ENCODE measurements at regions not wholly inside any gene's neighbourhood (a gene's known extent, or its start where the extent isn't known, plus 50 kb on each side); places are given as distances from the start of the nearest gene placed in this dataset.
A peak's percentile ranks its signal among the peaks of the same experiment; 100 is the strongest.

- DNase-seq (ENCODE audit: low spot score): no peak
Measured at GRCh38 chr2:12083713-12084419, 337.4 kb downstream of the LPIN1 start.

GRCh38 chr2:12087175-12087574 is 340.7 kb downstream of the LPIN1 start:
- no peak for DNase-seq (ENCODE audit: low spot score)

DNA sequence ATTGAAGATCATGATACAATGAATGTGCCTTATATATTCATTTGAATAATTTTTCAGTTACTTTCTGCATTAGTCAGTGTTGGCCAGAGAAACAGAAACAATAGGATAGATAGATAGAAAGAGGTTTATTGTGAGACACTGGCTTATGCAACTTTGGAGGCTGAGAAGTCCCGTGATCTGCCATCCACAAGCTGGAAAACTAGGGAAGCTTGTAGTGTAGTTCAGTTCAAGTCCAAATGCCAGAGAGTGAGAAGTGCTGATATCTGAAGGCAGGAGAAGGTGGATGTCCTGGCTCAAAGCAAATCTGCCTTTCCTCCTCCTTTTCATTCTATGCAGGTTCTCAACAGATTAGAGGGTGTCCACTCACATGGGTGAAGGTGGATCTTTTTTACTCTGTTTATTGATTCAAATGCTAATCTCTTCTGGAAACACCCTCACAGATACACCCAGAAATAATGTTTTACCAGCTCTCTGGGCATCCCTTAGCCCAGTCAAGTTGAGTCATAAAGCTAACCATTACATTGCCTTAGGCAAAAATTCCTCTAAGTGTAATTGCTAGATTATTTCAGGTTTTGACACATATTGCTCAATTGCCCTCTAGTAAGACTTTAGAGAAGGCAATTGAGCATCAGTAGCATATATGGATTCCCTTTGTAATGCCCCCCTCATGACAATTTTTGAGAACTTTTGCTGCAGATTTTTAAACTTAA is 341.4 kb downstream of the LPIN1 start:
- DNase-seq (ENCODE audit: low spot score): no peak

GRCh38 chr2:12089001-12089400 is 342.6 kb downstream of the LPIN1 start:
- no peak for DNase-seq (ENCODE audit: low spot score)

DNA sequence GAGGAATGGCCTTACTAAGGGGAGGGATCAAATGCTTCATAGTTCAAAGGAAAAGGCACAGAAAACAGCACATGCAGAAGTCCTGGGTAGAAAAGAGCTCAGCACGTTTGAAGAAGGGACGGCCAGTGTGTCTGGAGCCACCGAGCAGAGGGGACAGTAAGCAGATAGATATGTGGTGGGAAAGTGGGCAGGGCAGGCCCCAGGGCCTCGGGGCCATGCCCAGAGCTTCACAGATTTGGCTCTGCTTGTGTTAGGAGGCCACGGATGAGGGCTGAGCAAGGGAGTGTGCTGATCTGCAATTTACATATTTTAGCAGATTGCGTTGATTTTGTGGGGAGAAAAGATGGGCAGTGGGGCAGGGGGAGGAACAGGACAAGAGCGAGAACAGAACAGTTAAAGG is 343.1 kb downstream of the LPIN1 start:
- no peak for DNase-seq (ENCODE audit: low spot score)

DNA sequence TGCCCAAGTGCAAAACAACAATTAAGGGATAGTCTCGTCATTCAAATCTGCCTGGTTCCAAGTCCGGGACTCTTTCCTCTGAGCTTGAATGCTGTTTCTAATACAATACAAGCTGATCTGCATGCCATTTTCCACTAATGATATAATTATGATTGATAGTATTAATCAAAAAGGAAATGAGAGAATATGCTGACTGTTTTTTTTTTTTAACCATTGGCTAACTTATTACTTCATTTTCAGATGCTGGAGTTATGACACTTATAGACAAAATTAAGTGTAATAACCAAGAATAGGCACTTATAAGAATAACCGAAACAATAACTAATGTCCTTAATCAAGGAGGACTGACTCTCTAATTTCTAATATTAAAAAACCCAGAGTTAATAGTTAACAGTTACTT is 343.6 kb downstream of the LPIN1 start:
- no peak for DNase-seq (ENCODE audit: low spot score)

- no peak for DNase-seq (ENCODE audit: low spot score)
Measured at GRCh38 chr2:12090590-12090989, 344.2 kb downstream of the LPIN1 start.

- no peak for DNase-seq (ENCODE audit: low spot score)
Measured at GRCh38 chr2:12091201-12091806, 344.9 kb downstream of the LPIN1 start.

DNA sequence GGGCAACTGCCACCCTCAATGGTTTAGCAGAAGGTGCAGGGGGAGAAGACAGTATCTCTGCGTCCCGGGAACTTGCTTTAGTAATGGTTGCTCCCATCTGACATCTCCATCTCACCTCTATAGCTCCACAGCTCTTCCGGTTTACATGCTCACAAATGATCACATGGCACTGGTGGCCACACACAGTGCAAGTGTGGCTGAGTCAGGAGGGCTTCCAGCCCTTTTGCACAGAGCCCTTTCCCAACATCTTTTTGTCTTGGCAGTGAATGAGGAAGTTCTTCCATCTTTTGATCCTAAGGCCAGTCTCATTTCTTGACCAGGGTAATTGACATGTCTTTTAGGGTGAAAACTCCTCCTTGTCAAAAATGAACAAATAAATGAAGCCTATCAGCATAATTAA is 347.7 kb downstream of the LPIN1 start:
- no peak for DNase-seq (ENCODE audit: low spot score)

DNA sequence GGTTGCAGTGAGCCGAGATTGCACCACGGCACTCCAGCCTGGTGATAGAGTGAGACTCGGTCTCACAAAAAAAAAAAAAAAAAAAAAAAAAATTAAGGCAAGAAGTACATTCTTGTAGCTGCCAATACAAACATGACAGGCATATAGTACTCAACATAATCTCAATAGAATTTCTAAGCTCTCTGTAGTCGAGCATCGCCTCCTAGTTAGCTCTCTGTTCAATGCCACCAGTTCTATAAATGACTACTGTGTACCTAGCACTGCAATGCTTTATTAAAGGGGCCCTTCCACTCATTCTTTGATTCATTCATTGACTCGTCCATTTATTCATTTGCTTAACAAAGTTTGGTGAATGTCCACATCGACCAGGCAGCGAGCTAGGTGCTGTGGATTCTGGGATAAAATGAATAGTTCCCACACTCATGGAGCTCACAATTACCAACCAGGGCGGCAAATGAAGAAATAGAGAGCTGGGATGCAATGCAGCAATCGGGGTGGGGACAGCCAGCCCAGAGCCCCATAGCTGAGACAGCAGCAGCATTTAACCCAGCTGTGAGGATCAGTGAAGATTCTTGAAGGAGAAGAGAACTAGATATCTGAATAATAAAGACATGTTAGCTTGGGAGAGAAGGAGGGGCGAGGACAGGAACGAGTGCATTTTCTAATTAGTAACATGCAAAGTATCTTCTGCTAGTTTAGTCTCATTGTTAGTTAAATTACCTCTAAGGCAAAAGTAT is 349.8 kb downstream of the LPIN1 start:
- no peak for DNase-seq (ENCODE audit: low spot score)

DNA sequence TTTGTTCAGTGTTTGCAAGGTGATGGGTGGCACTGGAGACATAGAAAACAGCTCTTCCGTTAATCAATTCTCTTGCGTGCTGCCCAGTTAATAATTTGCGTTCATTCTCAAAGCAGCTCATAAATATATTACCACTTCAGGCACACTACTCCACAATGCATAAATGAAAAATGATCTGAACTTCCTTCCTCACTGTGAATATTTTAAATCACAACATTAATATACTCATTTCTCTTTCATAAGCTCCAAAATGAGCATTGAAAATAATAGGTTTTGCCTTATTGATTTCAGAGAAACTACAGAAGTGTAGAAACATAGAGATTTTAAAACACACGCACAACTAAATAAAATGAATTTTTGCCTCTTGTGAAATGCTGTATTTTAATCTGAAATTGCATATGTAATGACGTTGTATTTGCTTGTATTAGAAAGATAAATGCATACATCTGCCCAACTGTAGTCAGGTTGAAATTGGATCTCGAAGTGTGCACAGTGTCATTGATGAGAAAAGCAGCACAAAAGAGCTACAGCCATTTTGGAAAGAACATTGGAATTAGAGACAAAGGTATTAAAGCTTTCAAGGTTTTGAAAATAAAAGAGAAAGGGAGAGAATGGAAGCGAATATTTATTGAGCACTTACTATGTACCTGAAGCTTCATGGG is 350.5 kb downstream of the LPIN1 start:
- DNase-seq (ENCODE audit: low spot score): no peak

DNA sequence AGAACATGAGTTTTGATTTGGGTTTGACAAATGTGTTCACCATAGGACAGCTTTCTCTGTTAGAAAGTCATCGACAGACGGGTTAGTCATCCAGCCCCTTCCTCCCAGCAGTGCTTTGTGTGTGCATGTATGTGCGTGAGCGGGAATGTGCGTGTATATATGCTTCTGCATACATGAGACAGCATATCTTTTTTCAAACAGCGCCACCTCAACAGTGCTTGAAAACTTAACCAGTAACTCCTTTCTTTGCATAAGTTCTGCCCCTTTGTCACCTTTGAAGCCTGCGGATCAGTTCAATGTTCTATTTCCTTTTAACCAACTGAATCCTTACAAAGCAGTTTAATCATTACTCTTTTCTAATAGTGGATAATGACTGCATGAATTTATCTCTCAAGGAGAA is 351.4 kb downstream of the LPIN1 start:
- DNase-seq (ENCODE audit: low spot score): no peak

DNA sequence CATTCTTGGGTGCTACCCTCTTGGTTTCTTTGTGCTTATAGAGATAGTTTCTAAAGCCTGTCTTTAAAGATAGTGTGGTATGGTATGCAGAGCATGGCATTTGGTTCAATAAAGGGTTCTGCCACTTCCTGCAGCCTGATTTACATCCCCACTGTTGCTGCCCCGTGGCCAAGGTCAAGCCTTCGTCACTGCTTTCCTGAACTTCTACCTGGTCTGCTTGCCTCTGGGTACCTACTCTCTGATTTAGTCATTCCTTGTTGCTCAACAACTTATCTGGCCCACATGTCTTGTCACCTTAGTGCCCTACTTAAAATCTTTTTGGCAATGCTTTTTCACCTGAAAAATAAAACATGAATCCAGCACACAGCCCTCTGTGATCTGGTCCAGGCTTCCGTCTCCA is 352.9 kb downstream of the LPIN1 start:
- DNase-seq (ENCODE audit: low spot score): no peak

DNA sequence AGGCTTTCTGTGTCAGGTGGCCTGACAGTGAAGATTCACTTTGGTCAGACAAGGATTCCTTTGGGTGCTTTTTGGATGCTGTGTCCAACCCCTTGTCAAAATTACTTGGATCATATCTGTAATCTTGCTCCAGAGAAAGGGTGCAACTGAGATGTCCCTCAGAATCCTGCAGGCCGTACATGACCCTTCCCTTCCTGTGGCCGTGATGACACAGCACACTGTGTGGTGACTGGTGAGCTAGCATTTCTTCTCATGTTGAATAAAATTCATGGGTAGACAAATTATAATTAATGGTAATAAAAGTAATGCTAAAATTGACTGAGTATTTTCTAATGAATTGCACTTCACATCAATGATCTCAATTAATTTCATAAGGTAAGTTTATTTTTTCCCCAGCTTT is 356.2 kb downstream of the LPIN1 start:
- DNase-seq (ENCODE audit: low spot score): no peak

- DNase-seq (ENCODE audit: low spot score): no peak
Measured at GRCh38 chr2:12105180-12105579, 358.7 kb downstream of the LPIN1 start.

DNA sequence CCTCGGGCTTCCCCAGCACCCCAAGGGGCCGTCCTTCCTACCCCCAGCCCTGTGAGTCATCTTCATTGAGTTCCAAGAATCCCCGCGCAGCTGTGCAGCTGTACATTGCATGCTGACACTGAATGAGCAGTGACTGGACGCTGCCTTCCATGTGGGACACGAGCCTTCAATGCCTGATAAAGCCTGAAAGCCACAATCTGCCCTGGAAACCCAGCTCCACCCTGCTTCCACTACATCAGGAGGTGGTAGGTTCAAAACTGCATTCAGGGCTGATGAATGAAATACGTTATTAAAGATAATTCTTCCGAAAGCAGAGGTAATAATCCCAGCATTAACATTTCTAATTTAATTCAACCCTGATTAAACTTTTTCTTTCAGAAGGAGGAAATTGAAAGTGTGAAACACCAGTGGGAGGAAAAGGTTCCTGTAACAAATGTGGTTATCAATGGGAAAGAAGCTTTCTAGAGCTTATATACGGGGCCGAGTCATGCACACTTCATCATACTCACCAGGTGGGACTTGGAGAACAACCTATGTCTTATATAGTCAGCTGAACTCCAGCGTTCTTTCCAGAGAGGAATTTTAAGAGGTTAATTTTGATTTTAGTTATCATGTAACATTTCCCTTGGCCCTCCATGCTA is 360.1 kb downstream of the LPIN1 start:
- DNase-seq (ENCODE audit: low spot score): no peak

- no peak for DNase-seq (ENCODE audit: low spot score)
Measured at GRCh38 chr2:12107321-12107720, 360.9 kb downstream of the LPIN1 start.

DNA sequence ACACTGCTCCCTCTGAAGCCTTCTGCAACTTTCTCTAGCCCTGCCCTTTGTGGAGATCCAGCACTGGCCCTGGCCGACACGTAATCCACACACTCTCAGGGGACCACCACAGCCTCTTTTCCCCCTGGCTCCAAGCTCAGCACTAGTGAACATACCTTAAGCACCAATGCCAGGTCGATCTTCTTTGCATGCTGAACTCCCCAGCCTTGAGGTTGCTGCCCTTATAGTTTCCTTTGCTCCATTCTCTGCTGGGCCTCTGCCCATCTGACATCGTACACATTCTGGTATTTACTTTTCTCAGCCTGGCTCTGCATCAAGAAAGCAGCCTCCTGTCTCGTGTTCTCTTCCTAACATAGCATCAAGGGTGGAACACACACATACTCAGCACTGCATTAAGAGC is 361.5 kb downstream of the LPIN1 start:
- DNase-seq (ENCODE audit: low spot score): no peak

DNA sequence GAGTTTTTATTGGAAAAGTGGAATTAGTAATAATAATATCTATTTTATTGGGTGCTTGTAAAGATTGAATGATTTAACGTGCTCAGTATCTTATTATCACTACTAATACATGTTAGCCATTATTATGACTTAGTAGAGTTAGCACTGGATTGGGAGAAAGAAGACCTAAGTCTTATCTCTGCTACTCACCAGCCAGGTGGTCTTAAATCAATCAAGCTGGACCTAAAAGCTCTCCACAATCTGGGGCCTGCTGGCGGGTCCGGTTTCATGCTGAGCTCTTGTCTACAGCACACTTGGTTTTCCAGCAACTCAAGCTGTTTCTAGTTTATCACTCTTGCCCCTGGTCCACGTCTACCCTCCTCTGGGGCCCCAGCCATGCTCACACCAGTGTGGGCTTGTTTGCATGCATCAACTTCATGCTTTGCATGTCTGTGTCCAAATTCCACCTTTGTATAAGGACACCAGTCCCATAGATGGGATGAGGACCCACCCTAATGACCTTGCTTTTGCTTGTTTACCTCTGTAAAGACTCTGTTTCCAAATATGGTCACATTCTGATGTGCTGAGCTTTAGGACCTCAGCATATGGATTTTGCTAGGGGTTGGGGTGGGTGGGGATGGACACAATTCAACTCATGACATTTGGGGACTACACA is 363.1 kb downstream of the LPIN1 start:
- no peak for DNase-seq (ENCODE audit: low spot score)

GRCh38 chr2:12110074-12110473 is 363.6 kb downstream of the LPIN1 start:
- peak; percentile 42 for DNase-seq (ENCODE audit: low spot score)

GRCh38 chr2:12110481-12110880 is 364.0 kb downstream of the LPIN1 start:
- DNase-seq (ENCODE audit: low spot score): no peak
